Neural progenitor cell (in vitro differentiated cells): ENCODE measurements at regions not wholly inside any gene's neighbourhood (a gene's known extent, or its start where the extent isn't known, plus 50 kb on each side); places are given as distances from the start of the nearest gene placed in this dataset.

Source experiments
- CTCF ChIP-seq: fragments of 200-600 bp; sonication (generic); IDR thresholded peaks from 2 replicates; pipeline ENCODE4 v1.5.1; 2017; ENCODE audit warnings: antibody characterized with exemption, mild to moderate bottlenecking
- EZH2 ChIP-seq: fragments of 200-600 bp; sonication (generic); IDR thresholded peaks from 2 replicates; pipeline ENCODE4 v1.6.1; 2017; ENCODE audit warnings: antibody characterized with exemption, mild to moderate bottlenecking, moderate library complexity
- EZH2phosphoT487 ChIP-seq: fragments of 200-600 bp; sonication (generic); IDR thresholded peaks from 2 replicates; pipeline ENCODE4 v1.6.1; 2017; ENCODE audit warnings: antibody characterized with exemption

GRCh38 chr7:57202274-57202673, 70.0 kb upstream of the ZNF479 start:
- TF ChIP-seq CTCF (no peak), EZH2 (no peak), EZH2phosphoT487 (no peak)
